ENCODE measurements at regions not wholly inside any gene's neighbourhood (a gene's known extent, or its start where the extent isn't known, plus 50 kb on each side); places are given as distances from the start of the nearest gene placed in this dataset.

DNA sequence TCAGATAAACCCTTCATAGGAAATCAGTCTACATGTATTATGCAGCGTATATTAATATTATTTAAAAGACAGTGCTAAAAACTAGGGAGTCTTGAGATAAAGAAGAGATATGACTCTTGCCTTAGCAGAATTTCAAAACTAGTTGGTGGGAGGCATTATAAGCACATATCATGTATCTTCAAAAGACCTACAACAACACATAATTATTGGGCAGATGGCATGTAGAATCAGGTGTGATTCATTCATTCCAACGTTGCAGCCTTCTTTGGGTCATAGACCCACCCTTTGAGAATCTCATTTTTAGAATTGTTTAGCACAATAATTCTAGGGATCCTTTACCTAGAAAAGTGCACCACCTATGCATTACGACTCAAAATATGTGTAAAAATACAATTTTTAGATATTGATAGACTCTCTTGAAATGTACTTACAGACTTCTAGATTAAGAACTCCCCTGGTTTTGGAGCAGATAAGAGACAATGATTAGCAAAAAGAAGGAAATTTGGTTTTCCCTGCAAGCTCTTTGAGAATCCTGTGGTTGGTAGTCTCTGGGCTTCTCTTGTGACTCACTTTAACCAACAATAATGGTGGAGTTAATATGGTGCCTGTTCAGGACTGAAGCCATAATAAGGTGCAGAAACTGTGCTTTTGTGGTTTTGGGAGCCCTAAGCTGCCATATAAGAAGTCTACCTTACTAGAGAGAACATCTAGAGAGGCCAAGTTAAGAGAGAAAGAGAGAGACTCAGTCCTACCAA, 85.3 kb upstream of the RGS4 start:
- TF ChIP-seq ZFX (IDR thresholded peaks at IDR 0.05; ENCODE audit: borderline replicate concordance) = no peak
- TF ChIP-seq, protein P1, sequence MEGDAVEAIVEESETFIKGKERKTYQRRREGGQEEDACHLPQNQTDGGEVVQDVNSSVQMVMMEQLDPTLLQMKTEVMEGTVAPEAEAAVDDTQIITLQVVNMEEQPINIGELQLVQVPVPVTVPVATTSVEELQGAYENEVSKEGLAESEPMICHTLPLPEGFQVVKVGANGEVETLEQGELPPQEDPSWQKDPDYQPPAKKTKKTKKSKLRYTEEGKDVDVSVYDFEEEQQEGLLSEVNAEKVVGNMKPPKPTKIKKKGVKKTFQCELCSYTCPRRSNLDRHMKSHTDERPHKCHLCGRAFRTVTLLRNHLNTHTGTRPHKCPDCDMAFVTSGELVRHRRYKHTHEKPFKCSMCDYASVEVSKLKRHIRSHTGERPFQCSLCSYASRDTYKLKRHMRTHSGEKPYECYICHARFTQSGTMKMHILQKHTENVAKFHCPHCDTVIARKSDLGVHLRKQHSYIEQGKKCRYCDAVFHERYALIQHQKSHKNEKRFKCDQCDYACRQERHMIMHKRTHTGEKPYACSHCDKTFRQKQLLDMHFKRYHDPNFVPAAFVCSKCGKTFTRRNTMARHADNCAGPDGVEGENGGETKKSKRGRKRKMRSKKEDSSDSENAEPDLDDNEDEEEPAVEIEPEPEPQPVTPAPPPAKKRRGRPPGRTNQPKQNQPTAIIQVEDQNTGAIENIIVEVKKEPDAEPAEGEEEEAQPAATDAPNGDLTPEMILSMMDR (IDR thresholded peaks at IDR 0.05) = no peak
- no peak overlapping the region for H3K27ac ChIP-seq

- H3K27ac ChIP-seq = no peak overlapping the region
- TF ChIP-seq ZFX (IDR thresholded peaks at IDR 0.05; ENCODE audit: borderline replicate concordance) = no peak
- TF ChIP-seq, protein P1 (IDR thresholded peaks at IDR 0.05) = no peak
Observed at GRCh38 chr1:162982364-162982763, 86.8 kb upstream of the RGS4 start.

GRCh38 chr1:162977944-162978568, 91.1 kb upstream of the RGS4 start:
- H3K27ac ChIP-seq = no peak overlapping the region
- TF ChIP-seq, protein P1 (IDR thresholded peaks at IDR 0.05) = no peak
- no peak for TF ChIP-seq ZFX (IDR thresholded peaks at IDR 0.05; ENCODE audit: borderline replicate concordance)

DNA sequence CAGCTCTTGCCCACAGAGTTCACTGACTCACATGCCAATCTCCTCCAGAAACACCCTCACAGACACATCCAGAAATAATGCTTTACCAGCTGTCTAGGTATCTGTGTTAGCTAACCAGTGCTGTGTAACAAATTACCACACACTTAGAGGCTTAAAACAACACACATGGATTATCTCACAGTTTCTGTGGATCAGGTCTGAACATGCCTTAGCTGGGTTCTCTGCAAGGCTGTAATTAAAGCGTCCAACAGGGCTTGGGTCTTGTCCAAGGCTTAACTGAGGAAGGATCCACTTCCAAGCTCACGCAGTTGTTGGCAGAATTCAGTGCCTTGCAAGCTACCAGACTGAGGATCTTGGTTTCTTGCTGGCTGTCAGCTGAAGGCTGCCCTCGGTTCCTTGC, 92.5 kb upstream of the RGS4 start:
- H3K27ac ChIP-seq = no peak overlapping the region
- TF ChIP-seq ZFX (IDR thresholded peaks at IDR 0.05; ENCODE audit: borderline replicate concordance) = no peak
- TF ChIP-seq, protein P1 (IDR thresholded peaks at IDR 0.05) = no peak

GRCh38 chr1:162974810-162975209, 94.4 kb upstream of the RGS4 start:
- TF ChIP-seq, protein P1 (IDR thresholded peaks at IDR 0.05) = no peak
- no peak for TF ChIP-seq ZFX (IDR thresholded peaks at IDR 0.05; ENCODE audit: borderline replicate concordance)
- no peak overlapping the region for H3K27ac ChIP-seq

GRCh38 chr1:162973381-162973795, 95.8 kb upstream of the RGS4 start:
- no peak for TF ChIP-seq ZFX (IDR thresholded peaks at IDR 0.05; ENCODE audit: borderline replicate concordance)
- TF ChIP-seq, protein P1 (IDR thresholded peaks at IDR 0.05) = no peak
- no peak overlapping the region for H3K27ac ChIP-seq

GRCh38 chr1:162972773-162973172, 96.4 kb upstream of the RGS4 start:
- no peak overlapping the region for H3K27ac ChIP-seq
- TF ChIP-seq ZFX (IDR thresholded peaks at IDR 0.05; ENCODE audit: borderline replicate concordance) = no peak
- TF ChIP-seq, protein P1 (IDR thresholded peaks at IDR 0.05) = no peak
